Anterior cingulate cortex (tissue), 58 donors: ENCODE measurements at regions not wholly inside any gene's neighbourhood (a gene's known extent, or its start where the extent isn't known, plus 50 kb on each side); places are given as distances from the start of the nearest gene placed in this dataset.

Experiments
- DNase-seq, 58 donors: peaks; one replicate each; lab custom pipeline; 2025; lab: John Stamatoyannopoulos, UW

DNA sequence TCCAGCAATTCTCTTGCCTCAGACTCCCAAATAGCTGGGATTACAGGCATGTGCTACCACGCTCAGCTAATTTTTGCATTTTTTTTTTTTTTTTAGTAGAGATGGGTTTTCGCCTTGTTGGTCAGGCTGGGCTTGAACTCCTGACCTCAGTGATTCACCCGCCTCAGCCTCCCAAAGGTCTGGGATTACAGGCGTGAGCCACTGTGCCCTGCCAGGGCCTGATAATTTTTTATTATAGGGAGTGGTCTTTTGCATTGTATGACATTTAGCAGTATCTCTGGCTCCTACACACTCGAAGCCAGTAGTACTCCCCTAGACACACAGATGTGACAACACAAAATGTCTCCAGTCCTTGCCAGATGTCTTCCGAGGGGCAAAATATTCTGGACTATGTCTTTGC lies 124.0 kb downstream of the DKK1 start:
- DNase-seq = no peak

DNA sequence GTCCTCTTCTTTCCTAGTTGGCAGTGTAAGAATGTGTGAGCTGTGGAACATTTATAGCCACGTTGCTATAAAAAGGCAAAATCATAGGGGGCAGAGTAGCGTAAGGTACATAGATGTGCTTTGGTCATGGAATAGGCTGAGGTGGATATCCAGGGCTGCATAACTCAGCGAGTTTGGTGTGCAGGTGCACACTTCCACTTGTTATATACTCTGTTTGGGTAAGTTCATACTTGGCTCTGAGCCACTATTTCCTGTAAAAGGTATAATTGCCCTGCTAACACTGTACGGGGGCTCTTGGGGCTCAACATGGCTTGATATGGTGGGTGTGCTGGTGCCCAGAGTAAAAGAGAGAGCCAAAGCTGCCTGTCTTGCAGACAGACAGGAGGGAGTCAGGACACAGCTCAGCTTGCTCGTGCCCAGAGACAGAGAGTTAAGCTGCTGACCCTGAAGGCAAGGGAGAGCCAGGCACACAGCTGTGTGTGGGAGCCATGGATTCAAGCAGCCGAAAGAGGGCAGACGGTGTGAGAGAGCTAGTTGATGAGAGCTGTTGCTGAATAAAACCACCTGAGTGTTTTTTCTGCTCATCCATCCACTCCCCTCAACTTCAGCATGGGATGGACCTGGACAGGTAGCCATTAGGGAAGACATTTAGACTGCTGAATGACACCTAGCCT lies 126.7 kb downstream of the DKK1 start:
- no peak for DNase-seq

DNA sequence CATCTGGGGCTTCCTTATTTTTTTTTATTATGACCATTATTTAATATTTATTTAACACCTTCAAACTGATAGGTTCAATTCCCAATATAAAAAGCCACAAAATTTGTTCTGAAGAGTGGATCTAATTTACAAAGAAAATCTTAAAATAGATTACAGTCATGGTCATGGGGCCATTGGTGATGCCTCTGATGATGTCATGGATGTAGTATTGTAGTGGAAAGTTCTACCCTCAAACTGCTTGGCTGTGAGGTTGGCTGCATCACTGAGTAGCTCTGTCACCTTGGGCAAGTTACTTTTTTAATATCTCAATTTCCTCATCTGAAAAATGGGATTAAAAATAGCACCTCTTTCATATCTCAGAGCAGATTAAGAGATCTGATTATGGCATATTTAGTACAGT lies 128.5 kb downstream of the DKK1 start:
- DNase-seq = no peak

DNA sequence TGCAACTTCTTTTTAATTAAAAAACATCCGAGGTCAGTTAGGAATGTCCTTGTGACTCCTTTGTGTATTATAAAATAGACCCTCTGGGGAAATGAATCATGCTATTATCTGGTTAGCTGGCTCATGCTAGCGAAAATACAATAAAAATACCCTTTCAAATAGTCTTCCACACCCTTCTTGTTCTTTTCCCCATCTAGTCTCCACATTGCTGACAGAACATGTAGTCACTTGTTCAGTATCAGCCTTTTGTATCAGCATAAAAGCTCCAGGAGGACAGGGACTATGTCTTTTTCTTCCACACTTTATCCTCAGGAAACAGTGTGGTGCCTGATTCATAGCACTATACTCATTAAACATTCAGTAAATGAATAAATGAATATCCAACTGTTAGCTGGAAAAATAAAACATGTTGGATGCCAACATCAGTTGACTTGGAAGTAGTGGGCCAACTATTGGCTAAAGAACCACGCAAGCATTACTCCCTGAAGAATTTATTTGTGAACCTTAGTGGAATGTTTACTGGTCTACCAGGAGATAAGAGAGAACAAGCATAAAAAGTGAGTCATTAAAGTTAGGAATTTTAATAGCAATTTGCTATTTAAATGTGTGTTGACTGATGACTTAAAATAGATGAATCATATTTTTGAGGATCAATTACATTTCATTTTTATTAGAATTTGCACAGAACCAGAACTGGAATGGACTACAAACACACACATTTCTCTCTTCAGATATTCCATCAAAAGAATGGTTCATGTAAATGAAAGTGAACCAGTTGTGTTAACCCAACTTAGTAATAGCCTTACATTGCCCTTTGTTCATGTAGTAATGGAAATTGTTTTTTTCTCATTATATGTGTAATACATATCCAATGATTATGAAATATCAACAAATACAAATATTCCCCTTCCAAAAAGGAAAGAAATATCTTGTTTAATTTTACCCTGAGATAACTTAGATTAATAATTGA lies 129.6 kb downstream of the DKK1 start:
- no peak for DNase-seq

DNA sequence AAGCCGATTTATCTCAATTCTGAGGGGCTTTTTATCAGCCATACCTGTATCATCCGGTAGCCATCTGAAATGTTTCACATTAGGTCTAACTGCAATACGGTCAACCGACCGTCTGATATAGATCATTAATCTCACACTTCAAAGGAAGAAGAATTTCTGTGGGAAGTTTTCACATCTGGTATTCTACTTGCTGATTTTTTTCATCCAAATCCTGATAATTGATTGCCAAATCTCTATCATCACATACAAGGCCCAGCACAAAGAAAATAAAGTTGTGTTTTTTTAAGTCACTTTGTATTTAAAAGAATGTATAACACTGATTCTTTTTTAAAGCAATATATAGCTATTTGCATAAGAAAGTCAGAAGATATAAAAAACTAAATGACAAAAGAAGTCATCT lies 132.3 kb downstream of the DKK1 start:
- no peak for DNase-seq

DNA sequence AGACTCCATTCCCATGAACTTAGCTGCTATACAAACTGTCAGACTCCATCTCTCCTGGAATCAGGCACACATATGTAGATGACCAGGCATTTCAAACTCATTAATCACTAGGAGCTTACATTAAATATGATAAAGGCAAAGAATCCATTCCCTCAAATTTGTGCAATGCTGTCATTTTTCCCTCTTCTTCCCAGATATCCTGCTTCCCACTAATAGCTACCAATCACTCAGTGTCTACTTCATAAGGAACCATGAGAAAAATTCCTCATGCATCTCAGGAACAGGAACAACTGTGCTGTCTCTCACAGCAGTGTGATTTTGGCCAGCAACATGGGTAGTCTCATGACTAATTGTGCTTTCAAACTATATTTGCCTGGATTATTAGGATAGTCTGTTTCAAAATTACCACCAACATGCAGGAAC lies 133.9 kb downstream of the DKK1 start:
- no peak for DNase-seq

DNA sequence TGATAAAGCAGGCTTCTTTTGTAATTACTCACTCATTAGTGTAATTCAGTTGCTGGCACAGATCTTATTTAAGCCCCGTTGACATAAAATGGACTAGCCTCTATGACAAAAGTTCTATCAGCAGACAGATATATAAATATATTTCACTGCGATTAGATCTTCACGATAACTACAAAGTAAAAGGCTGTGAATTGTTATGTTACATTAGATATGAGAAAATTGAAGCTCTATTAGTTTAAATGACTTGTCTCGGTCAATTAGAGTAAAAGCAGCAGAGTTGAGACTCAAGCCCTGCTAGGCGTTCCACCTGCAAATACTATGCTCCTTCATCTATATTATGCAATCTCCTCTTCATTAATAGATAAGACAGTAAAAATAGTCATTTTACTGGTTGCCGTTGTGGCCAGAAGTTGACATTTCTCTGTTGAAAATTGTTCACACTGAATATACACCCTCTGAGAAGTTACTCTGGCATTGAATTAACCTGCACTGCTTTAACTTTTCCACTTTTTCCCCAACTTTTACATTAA lies 136.7 kb downstream of the DKK1 start:
- no peak for DNase-seq

DNA sequence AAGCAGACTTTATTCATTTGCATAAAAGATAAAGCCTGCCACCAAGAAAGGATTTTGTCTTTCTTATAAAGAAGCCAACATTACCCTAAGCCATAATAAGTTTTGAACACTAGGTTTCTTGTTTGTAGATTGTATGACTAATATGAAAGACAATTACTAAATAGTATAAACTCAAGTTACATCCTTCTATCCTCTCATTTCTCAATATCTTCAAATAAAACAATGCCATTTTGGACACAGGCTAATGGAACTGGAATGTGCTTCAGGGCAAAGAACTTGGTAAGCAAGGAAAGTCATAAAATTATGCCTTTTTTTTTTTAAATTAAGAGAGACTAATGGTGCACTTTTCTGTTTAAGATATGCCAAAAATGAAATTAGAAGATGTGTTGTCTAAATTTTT lies 137.7 kb downstream of the DKK1 start:
- DNase-seq = no peak

DNA sequence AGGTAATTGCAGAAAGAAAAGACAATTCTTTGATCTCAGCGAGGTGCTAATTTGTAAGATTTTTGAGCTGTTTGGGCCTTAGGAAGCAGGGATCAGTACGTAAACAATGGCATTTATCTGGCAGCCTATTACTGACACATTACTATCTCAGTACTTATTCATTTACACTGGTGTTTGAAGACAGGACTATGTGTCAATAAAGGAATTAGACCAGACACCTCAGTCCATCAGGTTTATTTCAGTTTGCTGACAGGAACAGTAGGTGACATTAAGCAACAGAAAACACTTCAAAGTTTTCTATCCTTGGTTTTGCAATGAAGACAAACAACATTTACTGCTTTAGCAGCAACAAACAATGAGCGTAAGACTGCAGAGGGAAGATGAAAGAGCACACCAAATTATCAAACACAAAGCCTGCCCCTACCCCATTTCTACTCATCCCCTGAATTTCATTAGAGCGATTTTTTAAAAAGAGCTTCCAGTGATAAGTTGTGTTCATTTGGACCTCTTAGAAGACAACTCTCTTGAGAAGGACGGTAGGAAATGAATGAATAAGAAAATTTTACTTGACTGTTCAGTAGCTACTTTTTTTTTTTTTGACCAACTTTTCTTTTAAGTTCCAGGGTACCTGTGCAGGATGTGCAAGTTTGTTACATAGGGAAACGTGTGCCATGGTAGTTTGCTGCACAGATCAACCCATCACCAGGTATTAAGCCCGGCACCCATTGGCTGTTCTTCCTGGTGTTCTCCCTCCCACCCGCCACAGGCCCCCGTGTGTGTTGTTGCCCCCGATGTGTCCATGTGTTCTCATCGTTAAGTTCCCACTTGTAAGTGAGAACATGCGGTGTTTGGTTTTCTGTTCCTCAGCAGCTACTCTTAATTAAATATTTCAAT lies 138.8 kb downstream of the DKK1 start:
- DNase-seq = no peak

DNA sequence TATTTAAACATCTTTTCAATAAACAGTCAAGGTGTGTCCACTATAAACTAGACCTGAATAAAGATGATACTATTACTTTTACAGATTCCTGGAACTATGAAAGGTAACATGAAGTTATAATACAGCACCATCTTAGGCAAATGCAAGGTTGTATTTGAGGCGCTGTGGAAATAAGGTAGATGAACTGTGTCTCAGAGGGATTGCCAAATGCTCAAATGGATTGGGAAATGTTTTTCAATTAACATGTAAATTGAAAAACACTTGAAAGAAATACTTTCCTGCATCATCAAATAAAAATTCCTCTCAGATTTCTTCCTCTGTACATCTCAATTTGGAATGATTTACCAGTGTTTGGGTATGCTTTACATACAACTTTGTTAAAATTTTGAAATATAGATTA lies 139.4 kb downstream of the DKK1 start:
- DNase-seq = no peak

DNA sequence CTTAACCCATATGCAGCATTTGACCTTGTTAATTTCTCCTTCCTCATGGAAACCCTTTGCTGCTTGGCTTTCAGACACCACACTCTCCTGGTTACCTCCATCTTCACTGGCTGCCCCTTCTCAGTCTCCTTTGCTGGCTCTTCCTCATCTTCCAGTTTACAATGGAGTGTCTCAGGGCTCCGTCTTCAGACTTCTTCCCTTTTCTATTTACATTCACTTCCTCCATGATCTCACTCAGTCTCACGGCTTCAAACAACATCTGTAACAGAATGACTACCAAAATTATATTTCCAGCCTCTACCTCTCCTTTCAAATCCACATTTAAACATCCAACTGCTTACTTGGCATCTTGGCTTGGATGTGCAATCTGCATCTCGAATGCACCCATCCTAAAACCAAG lies 140.4 kb downstream of the DKK1 start:
- DNase-seq = no peak

DNA sequence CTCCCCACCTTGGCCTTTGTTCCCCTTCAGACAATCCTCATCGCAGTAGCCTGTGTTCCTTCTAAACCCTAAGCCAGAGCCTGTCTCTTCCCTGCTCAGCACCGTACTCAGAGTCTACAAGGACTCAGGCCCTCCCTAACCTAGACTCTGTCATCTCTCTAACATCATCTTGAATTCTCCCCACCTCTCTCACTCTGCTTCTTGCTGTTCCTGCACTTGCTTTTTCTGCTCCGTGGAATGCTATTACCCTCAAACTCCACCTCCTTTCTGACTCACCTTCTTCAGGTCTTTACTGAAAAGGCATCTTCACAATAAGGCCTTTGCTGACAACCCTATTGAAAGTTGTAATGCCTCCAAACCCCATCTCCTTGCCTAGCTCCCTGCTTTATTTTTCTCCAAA lies 141.0 kb downstream of the DKK1 start:
- no peak for DNase-seq

DNA sequence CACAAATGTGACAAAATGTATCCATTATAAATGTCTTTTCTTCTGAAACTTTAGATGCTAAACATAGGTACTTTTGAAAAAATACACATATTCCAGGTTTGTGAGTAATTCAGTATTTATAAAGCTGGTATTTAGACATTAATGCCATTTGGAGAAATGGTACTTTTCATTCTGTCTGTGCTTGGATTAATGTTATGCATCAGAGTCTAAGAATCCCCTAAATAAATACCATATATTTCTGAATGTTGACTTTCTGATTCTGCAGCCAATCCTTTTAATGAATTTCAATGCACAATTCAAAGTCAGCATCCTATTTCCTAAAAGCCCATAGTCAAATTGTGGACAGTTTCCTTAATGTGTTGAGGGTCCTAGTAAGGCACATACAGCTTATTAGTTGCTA lies 145.0 kb downstream of the DKK1 start:
- DNase-seq = no peak

DNA sequence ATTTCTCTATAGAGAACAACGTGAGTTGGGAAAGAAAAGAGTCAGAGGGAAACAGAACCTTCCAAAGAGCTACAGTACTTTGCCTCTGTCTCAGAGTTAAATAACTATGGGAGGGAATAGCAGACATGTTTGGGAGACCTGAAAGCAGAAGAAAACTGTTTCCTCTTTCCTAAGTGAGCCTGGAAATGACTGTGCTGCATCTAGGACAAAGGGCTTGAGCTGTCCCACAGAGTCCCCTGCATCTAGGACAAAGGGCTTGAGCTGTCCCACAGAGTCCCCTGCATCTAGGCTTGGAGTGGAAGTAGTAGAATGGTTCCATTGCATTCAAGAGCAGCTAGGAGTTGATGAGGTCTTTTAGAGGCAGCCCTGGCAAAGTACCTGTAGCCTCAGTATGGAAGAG lies 149.7 kb downstream of the DKK1 start:
- DNase-seq = no peak

DNA sequence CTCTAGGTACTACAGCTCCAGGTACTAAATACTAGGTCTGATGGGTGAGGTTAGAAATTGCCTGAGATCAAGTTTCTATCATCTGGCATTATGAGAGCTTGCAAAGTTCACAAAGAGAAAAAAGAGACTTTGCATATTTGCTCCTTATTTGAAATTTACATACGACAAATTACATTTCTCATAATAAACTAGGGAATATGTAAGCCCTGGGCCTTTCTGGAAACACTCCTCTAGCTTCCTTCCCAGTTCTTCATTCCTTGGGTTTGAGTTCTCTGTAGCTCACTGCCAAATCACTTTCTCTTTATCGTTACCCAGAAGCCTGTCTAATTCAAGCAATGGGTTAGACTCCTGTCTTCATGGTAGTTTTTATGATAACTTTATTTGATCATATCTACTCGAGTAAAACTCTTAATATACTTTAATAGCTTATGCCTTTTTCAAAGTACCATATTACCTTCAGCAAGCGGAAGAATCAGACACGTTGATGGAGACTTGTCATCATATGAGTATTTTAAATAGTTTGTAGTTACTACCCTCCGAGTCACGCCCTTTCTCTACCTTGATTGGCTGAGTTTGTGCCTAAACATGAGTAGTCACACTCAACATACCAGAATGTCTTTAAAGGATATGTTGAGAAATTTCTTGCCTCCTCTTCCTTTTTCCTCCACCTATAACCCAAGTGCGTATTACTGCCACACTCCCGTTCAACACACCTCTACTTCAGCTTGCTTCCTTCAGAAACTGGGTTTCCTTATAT lies 150.5 kb downstream of the DKK1 start:
- DNase-seq = no peak

DNA sequence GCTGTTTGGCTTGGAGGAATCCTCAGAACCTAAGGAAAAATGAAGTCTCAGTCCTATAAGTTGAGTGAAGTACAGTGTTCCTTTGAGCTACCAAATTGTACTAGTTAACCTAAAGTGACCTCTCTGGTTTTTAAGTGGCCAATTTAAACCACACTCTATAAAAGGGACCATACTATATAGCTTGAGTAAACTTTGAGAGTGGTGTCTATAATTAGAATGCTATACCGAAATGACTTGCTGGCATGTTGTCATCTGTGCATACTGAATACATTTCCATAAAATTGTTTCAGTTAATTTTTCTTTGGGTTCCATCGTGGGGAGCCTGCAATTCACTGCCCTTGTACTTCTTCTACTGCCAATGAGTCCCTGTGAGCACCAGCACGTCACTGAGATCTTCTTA lies 151.1 kb downstream of the DKK1 start:
- no peak for DNase-seq

DNA sequence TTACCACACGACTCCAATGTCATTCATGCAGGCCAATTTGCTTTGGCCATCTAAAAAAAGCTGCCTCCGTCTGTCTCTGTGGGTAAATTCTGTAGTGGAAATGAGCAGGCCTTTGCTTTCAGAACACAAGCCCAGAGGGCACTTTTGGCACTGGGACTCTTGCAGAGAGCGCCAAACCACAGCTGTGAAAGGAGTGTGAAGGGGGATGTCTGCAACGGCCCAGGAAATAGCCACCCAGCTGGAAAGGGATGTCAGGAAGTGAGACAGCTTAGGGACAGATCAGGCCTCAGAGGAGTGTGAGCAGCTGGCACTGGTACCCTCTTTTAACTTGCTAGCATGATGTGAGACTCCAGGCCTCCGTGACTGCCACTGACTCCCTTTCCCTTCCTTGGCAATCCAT lies 152.4 kb downstream of the DKK1 start:
- DNase-seq = peak in 17 of 58 donors; percentile 2 to 18 (median 6)

DNA sequence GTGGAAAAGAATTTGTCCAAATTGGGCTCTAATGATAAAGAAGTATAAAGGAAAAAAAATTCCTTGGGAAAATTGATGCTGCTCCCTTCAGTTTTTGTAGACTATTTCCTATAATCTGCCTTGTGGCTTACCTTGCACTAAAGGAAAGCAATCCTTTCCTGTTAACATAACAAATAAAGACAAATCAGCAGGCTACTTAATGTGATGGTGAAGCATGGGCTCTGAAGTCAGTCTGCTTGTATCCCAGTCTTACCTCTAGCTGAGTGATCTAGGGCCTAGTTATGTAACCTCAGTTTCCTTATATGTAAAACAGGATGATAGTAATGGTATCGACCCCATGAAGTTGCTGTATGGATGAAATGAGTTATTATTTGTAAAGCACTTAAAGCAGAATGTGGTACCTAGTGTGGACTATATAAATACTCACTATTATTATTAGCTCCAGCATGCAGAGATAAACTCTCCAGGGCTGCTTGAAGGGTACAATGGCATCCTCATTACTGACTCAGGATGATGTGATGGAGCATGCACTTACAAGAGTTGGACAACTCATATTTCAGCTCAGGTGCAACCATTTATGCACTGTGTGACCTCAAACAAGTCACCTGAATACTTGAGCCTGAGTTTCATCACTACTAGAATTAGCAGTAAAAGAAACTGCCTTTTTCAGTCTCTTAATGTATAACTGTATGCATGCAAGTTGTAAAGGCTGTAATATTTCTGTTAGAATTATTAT lies 156.1 kb downstream of the DKK1 start:
- no peak for DNase-seq
